GM23338 (cell line): ENCODE measurements at regions not wholly inside any gene's neighbourhood (a gene's known extent, or its start where the extent isn't known, plus 50 kb on each side); places are given as distances from the start of the nearest gene placed in this dataset.

Experiments
- ATAC-seq: fragments of 200-7000 bp; cut with Tn5 transposase; 3 replicates; pipeline ENCODE4 v1.9.1; 2020
- DNase-seq: peaks from one replicate; pipeline ENCODE4 v3.0.0-alpha.2; 2015; ENCODE audit warnings: low spot score
- H2AFZ ChIP-seq: fragments of 200-600 bp; sonication (generic); 2 replicates; pipeline ENCODE4 v1.8.0; 2016; ENCODE audit warnings: antibody characterized with exemption, mild to moderate bottlenecking, moderate library complexity
- H3F3A ChIP-seq: fragments of 200-600 bp; sonication (generic); replicated peaks from 2 replicates; pipeline ENCODE4 v1.8.0; 2017; ENCODE audit warnings: antibody characterized with exemption, mixed run types, low read depth
- H3K27ac ChIP-seq: fragments of 200-600 bp; sonication (generic); 2 replicates; pipeline ENCODE4 v1.6.1; 2016; ENCODE audit warnings: low read depth
- H3K27me3 ChIP-seq: fragments of 200-600 bp; sonication (generic); 2 replicates; pipeline ENCODE4 v1.8.0; 2016; ENCODE audit warnings: mild to moderate bottlenecking, mixed run types, moderate library complexity; ENCODE audit not compliant: insufficient read depth
- H3K36me3 ChIP-seq: fragments of 200-600 bp; sonication (generic); 2 replicates; pipeline ENCODE4 v1.8.0; 2016; ENCODE audit warnings: mild to moderate bottlenecking; ENCODE audit not compliant: insufficient read depth
- H3K4me1 ChIP-seq: fragments of 200-600 bp; sonication (generic); 2 replicates; pipeline ENCODE4 v1.8.0; 2016; ENCODE audit warnings: mild to moderate bottlenecking, moderate library complexity; ENCODE audit not compliant: insufficient read depth
- H3K4me2 ChIP-seq: fragments of 200-600 bp; sonication (generic); 2 replicates; pipeline ENCODE4 v1.7.1; 2017; ENCODE audit warnings: mixed run types
- H3K4me3 ChIP-seq: fragments of 200-600 bp; sonication (generic); 2 replicates; pipeline ENCODE4 v1.6.1; 2016; ENCODE audit warnings: mixed run types
- H3K79me2 ChIP-seq: fragments of 200-600 bp; sonication (generic); replicated peaks from 2 replicates; pipeline ENCODE4 v1.8.0; 2017; ENCODE audit warnings: mild to moderate bottlenecking; ENCODE audit not compliant: insufficient read depth
- H3K9me2 ChIP-seq: fragments of 200-600 bp; sonication (generic); 2 replicates; pipeline ENCODE4 v1.8.0; 2017; ENCODE audit not compliant: insufficient read depth
- H4K20me1 ChIP-seq: fragments of 200-600 bp; sonication (generic); replicated peaks from 2 replicates; pipeline ENCODE4 v1.8.0; 2017; ENCODE audit warnings: mild to moderate bottlenecking; ENCODE audit not compliant: insufficient read depth
- H3K27ac Mint-ChIP-seq: 2 replicates; pipeline ENCODE4 v1.8.0; 2020; ENCODE audit warnings: inconsistent platforms, mild to moderate bottlenecking, moderate library complexity, mixed read lengths
- H3K27me3 Mint-ChIP-seq: 3 replicates; pipeline ENCODE4 v1.8.0; 2022; ENCODE audit warnings: low read depth, mild to moderate bottlenecking, moderate library complexity, mixed read lengths, inconsistent platforms; ENCODE audit not compliant: insufficient read depth, poor library complexity
- H3K36me3 Mint-ChIP-seq: 3 replicates; pipeline ENCODE4 v1.8.0; 2021; ENCODE audit warnings: low read depth, mild to moderate bottlenecking, inconsistent platforms, moderate library complexity, mixed read lengths
- H3K4me1 Mint-ChIP-seq: 3 replicates; pipeline ENCODE4 v1.8.0; 2020; ENCODE audit warnings: mild to moderate bottlenecking, inconsistent platforms, mixed read lengths
- H3K4me3 Mint-ChIP-seq: 3 replicates; pipeline ENCODE4 v1.8.0; 2021; ENCODE audit warnings: moderate library complexity, mild to moderate bottlenecking, inconsistent platforms, mixed read lengths
- H3K9me3 Mint-ChIP-seq: 3 replicates; pipeline ENCODE4 v1.8.0; 2020; ENCODE audit warnings: moderate library complexity, mild to moderate bottlenecking, inconsistent platforms, mixed read lengths
- CREB1 ChIP-seq: fragments of 250-450 bp; sonication (Bioruptor Pico); IDR thresholded peaks from 2 replicates; pipeline ENCODE4 v1.5.0; 2020; ENCODE audit warnings: low read depth, mild to moderate bottlenecking, moderate library complexity
- EZH2 ChIP-seq: fragments of 200-600 bp; sonication (generic); IDR thresholded peaks from one replicate; pipeline ENCODE4 v1.8.0; 2017; ENCODE audit warnings: antibody characterized with exemption, mild to moderate bottlenecking, low read depth; ENCODE audit not compliant: unreplicated experiment
- EZH2phosphoT487 ChIP-seq: fragments of 200-600 bp; sonication (generic); IDR thresholded peaks from one replicate; pipeline ENCODE4 v1.8.1; 2018; ENCODE audit warnings: antibody characterized with exemption; ENCODE audit not compliant: unreplicated experiment
- JUNB ChIP-seq: IDR thresholded peaks from one replicate; pipeline ENCODE4 v1.6.1; 2016; ENCODE audit warnings: antibody characterized with exemption; ENCODE audit not compliant: unreplicated experiment
- NANOG ChIP-seq: IDR thresholded peaks from 2 replicates; pipeline ENCODE4 v1.6.1; 2016; ENCODE audit warnings: antibody characterized with exemption, borderline replicate concordance
- POLR2AphosphoS5 ChIP-seq: IDR thresholded peaks from 2 replicates; pipeline ENCODE4 v1.6.1; 2016; ENCODE audit warnings: antibody characterized with exemption, low read depth
- STAT1 ChIP-seq: IDR thresholded peaks from one replicate; pipeline ENCODE4 v1.6.1; 2016; ENCODE audit warnings: antibody characterized with exemption; ENCODE audit not compliant: unreplicated experiment
- ZNF114 ChIP-seq: fragments of 250-450 bp; sonication (Bioruptor Pico); IDR thresholded peaks from 2 replicates; pipeline ENCODE4 v1.5.0; 2020; ENCODE audit warnings: mild to moderate bottlenecking, moderate library complexity
- ZNF331 ChIP-seq: fragments of 250-450 bp; sonication (Bioruptor Pico); IDR thresholded peaks from 2 replicates; pipeline ENCODE4 v1.5.0; 2020; ENCODE audit warnings: low read depth, mild to moderate bottlenecking, moderate library complexity
- TF ChIP-seq, protein P1 (sequence below), 2 experiments: fragments of 200-600 bp in 1 of 2; sonication (generic) in 1 of 2; conservative IDR thresholded peaks; 2 replicates each; pipeline versions ENCODE4 v1.5.1 to v1.6.1; 2016 to 2017; ENCODE audit warnings: antibody characterized with exemption in 2 of 2, low read depth in 2 of 2, mild to moderate bottlenecking in 2 of 2, moderate library complexity in 1 of 2
- TF ChIP-seq, protein P2 (sequence below): IDR thresholded peaks from one replicate; pipeline ENCODE4 v1.6.1; 2018; ENCODE audit warnings: antibody characterized with exemption; ENCODE audit not compliant: unreplicated experiment
- TF ChIP-seq, protein P3 (sequence below): IDR thresholded peaks from 2 replicates; pipeline ENCODE4 v1.6.1; 2016; ENCODE audit warnings: antibody characterized with exemption
- TF ChIP-seq, protein P4 (sequence below): fragments of 250-450 bp; sonication (Bioruptor Pico); IDR thresholded peaks from 2 replicates; pipeline ENCODE4 v1.5.0; 2020; ENCODE audit warnings: mild to moderate bottlenecking, moderate library complexity

DNA sequence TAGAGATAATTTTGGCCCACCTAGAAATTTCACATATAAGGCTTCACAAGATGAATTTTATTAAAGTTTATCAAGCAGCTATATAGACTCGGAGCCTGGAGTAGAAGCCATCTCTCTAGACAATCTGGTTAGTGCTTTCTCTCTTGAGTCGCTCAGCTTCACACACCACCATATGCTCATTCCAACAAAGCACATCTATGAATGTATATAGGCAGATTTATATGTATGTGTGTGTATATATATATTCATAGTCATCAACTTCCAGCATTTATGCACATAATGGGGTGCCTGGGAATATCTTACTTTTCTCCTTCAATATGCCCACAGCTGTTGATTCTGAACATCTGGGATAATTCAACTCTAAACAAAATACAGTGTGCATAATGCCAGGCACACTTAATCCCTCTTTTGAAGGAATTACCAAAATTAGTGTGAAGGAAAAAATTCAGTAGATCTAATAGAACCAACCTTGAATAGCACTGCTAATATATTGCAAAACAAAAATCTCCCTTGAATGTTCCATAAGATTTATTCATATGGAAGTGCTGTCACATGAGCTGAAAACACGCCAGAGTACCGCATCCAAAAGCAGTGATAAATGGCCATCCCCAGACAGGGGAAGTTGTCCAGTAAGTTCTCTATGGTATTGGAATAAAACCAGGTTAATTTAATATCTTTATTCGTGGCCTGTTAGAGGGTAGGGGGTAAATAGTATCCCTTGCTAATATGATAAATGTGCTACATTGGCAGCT, 56.0 kb upstream of the MOCS2 start:
- no peaks in the 10 kb centered on the region for H3K4me1 ChIP-seq
- H3K4me2 ChIP-seq, result no peak overlapping the region
- H3K79me2 ChIP-seq, result no peaks in the 10 kb centered on the region
- Mint-ChIP-seq H3K27me3 (no peaks in the 10 kb centered on the region), H3K27ac (no peak overlapping the region), H3K4me3 (no peak overlapping the region), H3K9me3 (no peaks in the 10 kb centered on the region), H3K36me3 (no peaks in the 10 kb centered on the region), H3K4me1 (no peaks in the 10 kb centered on the region)
- H2AFZ ChIP-seq, result no peak overlapping the region
- no peaks in the 10 kb centered on the region for H3K9me2 ChIP-seq
- no peak overlapping the region for H3K4me3 ChIP-seq
- no peaks in the 10 kb centered on the region for H4K20me1 ChIP-seq
- ATAC-seq, result no peak
- H3K27me3 ChIP-seq, result no peaks in the 10 kb centered on the region
- no peak overlapping the region for H3K27ac ChIP-seq
- no peaks in the 10 kb centered on the region for H3F3A ChIP-seq
- H3K36me3 ChIP-seq, result no peaks in the 10 kb centered on the region
- no peak for TF ChIP-seq NANOG
- TF ChIP-seq CREB1 (CRISPR knock-in tag), result no peak
- TF ChIP-seq ZNF114 (CRISPR knock-in tag), result no peak
- TF ChIP-seq JUNB, result no peak
- no peak for TF ChIP-seq EZH2phosphoT487
- TF ChIP-seq, protein P1, sequence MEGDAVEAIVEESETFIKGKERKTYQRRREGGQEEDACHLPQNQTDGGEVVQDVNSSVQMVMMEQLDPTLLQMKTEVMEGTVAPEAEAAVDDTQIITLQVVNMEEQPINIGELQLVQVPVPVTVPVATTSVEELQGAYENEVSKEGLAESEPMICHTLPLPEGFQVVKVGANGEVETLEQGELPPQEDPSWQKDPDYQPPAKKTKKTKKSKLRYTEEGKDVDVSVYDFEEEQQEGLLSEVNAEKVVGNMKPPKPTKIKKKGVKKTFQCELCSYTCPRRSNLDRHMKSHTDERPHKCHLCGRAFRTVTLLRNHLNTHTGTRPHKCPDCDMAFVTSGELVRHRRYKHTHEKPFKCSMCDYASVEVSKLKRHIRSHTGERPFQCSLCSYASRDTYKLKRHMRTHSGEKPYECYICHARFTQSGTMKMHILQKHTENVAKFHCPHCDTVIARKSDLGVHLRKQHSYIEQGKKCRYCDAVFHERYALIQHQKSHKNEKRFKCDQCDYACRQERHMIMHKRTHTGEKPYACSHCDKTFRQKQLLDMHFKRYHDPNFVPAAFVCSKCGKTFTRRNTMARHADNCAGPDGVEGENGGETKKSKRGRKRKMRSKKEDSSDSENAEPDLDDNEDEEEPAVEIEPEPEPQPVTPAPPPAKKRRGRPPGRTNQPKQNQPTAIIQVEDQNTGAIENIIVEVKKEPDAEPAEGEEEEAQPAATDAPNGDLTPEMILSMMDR (conservative IDR thresholded peaks at IDR 0.05; ENCODE audit: low read depth in 2 of 2), result no peak
- TF ChIP-seq, protein P2, sequence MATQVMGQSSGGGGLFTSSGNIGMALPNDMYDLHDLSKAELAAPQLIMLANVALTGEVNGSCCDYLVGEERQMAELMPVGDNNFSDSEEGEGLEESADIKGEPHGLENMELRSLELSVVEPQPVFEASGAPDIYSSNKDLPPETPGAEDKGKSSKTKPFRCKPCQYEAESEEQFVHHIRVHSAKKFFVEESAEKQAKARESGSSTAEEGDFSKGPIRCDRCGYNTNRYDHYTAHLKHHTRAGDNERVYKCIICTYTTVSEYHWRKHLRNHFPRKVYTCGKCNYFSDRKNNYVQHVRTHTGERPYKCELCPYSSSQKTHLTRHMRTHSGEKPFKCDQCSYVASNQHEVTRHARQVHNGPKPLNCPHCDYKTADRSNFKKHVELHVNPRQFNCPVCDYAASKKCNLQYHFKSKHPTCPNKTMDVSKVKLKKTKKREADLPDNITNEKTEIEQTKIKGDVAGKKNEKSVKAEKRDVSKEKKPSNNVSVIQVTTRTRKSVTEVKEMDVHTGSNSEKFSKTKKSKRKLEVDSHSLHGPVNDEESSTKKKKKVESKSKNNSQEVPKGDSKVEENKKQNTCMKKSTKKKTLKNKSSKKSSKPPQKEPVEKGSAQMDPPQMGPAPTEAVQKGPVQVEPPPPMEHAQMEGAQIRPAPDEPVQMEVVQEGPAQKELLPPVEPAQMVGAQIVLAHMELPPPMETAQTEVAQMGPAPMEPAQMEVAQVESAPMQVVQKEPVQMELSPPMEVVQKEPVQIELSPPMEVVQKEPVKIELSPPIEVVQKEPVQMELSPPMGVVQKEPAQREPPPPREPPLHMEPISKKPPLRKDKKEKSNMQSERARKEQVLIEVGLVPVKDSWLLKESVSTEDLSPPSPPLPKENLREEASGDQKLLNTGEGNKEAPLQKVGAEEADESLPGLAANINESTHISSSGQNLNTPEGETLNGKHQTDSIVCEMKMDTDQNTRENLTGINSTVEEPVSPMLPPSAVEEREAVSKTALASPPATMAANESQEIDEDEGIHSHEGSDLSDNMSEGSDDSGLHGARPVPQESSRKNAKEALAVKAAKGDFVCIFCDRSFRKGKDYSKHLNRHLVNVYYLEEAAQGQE, result no peak
- TF ChIP-seq ZNF331 (CRISPR knock-in tag), result no peak
- no peak for TF ChIP-seq EZH2
- TF ChIP-seq STAT1, result no peak
- TF ChIP-seq POLR2AphosphoS5, result no peak
- TF ChIP-seq, protein P3, sequence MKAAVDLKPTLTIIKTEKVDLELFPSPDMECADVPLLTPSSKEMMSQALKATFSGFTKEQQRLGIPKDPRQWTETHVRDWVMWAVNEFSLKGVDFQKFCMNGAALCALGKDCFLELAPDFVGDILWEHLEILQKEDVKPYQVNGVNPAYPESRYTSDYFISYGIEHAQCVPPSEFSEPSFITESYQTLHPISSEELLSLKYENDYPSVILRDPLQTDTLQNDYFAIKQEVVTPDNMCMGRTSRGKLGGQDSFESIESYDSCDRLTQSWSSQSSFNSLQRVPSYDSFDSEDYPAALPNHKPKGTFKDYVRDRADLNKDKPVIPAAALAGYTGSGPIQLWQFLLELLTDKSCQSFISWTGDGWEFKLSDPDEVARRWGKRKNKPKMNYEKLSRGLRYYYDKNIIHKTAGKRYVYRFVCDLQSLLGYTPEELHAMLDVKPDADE, result no peak
- TF ChIP-seq, protein P4, sequence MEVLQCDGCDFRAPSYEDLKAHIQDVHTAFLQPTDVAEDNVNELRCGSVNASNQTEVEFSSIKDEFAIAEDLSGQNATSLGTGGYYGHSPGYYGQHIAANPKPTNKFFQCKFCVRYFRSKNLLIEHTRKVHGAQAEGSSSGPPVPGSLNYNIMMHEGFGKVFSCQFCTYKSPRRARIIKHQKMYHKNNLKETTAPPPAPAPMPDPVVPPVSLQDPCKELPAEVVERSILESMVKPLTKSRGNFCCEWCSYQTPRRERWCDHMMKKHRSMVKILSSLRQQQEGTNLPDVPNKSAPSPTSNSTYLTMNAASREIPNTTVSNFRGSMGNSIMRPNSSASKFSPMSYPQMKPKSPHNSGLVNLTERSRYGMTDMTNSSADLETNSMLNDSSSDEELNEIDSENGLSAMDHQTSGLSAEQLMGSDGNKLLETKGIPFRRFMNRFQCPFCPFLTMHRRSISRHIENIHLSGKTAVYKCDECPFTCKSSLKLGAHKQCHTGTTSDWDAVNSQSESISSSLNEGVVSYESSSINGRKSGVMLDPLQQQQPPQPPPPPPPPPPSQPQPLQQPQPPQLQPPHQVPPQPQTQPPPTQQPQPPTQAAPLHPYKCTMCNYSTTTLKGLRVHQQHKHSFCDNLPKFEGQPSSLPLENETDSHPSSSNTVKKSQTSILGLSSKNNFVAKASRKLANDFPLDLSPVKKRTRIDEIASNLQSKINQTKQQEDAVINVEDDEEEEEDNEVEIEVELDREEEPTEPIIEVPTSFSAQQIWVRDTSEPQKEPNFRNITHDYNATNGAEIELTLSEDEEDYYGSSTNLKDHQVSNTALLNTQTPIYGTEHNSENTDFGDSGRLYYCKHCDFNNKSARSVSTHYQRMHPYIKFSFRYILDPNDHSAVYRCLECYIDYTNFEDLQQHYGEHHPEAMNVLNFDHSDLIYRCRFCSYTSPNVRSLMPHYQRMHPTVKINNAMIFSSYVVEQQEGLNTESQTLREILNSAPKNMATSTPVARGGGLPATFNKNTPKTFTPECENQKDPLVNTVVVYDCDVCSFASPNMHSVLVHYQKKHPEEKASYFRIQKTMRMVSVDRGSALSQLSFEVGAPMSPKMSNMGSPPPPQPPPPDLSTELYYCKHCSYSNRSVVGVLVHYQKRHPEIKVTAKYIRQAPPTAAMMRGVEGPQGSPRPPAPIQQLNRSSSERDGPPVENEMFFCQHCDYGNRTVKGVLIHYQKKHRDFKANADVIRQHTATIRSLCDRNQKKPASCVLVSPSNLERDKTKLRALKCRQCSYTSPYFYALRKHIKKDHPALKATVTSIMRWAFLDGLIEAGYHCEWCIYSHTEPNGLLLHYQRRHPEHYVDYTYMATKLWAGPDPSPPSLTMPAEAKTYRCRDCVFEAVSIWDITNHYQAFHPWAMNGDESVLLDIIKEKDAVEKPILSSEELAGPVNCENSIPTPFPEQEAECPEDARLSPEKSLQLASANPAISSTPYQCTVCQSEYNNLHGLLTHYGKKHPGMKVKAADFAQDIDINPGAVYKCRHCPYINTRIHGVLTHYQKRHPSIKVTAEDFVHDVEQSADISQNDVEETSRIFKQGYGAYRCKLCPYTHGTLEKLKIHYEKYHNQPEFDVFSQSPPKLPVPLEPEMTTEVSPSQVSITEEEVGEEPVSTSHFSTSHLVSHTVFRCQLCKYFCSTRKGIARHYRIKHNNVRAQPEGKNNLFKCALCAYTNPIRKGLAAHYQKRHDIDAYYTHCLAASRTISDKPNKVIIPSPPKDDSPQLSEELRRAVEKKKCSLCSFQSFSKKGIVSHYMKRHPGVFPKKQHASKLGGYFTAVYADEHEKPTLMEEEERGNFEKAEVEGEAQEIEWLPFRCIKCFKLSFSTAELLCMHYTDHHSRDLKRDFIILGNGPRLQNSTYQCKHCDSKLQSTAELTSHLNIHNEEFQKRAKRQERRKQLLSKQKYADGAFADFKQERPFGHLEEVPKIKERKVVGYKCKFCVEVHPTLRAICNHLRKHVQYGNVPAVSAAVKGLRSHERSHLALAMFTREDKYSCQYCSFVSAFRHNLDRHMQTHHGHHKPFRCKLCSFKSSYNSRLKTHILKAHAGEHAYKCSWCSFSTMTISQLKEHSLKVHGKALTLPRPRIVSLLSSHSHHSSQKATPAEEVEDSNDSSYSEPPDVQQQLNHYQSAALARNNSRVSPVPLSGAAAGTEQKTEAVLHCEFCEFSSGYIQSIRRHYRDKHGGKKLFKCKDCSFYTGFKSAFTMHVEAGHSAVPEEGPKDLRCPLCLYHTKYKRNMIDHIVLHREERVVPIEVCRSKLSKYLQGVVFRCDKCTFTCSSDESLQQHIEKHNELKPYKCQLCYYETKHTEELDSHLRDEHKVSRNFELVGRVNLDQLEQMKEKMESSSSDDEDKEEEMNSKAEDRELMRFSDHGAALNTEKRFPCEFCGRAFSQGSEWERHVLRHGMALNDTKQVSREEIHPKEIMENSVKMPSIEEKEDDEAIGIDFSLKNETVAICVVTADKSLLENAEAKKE (CRISPR knock-in tag), result no peak
- no peak for DNase-seq
